Astrocyte (in vitro differentiated cells and primary cell): ENCODE measurements at regions not wholly inside any gene's neighbourhood (a gene's known extent, or its start where the extent isn't known, plus 50 kb on each side); places are given as distances from the start of the nearest gene placed in this dataset.

Source experiments
- CTCF ChIP-seq: IDR thresholded peaks from 2 replicates; pipeline ENCODE4 v1.5.1; 2011; ENCODE audit warnings: low read depth, mild to moderate bottlenecking, inconsistent platforms, low read length, moderate library complexity; ENCODE audit not compliant: insufficient read depth
- EZH2 ChIP-seq: IDR thresholded peaks from 2 replicates; pipeline ENCODE4 v1.6.1; 2012; ENCODE audit warnings: mild to moderate bottlenecking, low read length, inconsistent platforms; ENCODE audit not compliant: insufficient read depth

DNA sequence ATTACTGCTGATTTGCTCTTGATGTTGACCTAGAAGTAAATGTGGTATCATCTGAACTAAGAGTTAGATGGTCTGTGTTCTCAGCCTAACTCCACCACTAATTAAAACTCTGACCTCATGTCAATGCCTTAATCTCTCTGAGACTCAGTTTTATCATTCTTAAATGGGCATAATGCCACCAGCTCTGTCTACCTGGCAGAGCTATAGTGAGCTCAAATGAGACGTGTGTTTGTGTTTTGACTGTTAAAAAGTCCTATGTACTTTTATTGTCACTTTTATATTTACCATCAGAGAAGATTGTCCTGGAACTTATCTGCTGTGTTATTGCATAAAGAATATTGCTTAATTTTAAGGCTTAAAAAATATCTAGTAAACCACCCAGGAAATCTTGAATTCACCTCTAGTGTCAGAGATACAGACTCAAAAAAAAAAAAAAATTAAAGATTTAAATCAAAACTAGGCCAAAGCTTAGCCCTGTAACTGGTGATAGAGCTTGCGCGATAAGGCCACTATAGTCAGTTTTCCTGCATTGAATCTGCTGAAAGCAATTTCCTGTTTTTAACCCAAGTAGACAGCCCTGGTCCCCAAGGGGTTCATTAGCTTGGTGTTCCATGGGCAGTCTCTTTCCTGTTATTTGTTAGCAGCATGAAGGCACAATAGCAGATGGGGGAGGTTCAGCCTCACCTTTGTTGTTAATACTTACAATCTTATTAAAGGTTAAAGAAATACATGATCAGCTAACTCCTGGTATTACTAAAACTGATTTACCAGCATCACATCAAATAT is 261.8 kb downstream of the ATP23 start:
- no peak for TF ChIP-seq CTCF
- no peak for TF ChIP-seq EZH2
